ENCODE measurements at regions not wholly inside any gene's neighbourhood (a gene's known extent, or its start where the extent isn't known, plus 50 kb on each side); places are given as distances from the start of the nearest gene placed in this dataset.
"Not testable (repeated sequence)": the region's sequence is repeated elsewhere in the genome, so short reads cannot be mapped to it uniquely, and the experiment has no call there.

DNA sequence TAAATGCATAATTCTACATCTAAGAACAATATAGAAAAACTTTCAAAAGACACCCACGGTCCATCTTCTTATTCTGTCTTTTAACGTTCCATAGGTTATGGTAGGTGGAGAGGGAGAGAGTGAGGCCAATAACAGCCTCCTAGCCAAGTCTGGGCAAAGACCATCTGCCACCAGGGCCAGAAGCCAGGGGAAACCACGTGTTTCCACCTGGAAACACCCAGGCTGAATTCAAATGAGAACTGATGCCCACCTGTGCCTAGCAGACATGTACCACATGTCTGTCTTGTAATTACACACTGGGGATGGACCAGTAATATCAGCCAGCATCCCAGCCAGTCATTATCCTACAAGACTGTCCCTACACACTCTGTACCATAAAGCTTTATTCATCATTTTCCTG, 1573.1 kb downstream of the EFNB2 start:
- DNase-seq (ENCODE audit: low spot score): no peak

DNA sequence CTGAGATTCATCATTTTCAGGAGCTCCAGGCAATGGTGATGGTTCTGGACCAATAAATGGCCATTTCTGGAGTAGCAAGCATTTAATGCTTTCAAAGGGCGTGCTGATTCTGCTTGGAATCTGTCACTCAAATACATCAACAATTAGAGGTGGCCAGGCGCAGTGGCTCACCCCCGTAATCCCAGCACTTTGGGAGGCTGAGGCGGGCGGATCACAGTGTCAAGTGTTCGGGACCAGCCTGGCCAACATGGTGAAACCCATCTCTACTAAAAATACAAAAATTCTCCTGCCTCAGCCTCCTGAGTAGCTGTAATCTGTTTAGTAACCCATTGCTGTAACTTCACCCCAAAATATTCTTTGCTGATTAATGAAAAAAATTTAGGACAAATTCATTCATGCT, 1574.2 kb downstream of the EFNB2 start:
- no peak for DNase-seq (ENCODE audit: low spot score)

DNA sequence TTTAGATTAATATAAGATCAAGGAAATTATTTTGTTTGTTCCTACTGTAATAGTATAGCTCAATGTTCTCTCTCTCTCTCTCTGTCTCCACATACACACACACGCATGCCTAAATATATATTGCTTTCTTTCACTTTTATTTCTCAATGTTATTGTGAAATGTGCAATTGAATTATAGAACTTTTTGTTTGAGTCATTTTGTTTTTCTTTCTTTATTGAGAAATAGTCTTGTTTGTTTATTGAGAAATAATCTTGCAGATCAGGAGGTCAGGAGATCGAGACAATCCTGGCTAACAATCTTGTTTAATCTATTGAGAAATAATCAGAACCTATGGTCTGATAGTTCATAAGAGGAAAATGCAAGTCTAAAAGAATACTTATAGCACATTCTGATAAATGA, 1581.3 kb downstream of the EFNB2 start:
- DNase-seq (ENCODE audit: low spot score): no peak

DNA sequence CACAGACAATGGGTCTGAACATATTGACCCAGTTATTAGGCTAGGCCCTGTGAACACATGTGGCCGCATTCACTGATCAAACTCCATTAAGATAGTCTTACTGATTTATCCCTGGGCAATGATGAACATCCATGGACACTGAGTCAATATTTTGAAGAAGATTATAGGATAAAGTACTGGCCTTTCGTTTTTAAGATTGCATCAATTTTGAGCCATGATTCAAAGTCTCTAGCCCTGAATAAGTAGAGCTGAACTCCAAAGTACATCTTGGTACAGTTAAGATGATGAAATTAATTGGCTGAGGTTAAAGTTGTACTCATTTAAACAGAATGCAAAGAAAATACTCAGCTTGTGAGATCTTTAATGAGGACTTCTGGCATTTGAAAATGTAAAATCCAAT, 1581.9 kb downstream of the EFNB2 start:
- DNase-seq (ENCODE audit: low spot score): no peak

DNA sequence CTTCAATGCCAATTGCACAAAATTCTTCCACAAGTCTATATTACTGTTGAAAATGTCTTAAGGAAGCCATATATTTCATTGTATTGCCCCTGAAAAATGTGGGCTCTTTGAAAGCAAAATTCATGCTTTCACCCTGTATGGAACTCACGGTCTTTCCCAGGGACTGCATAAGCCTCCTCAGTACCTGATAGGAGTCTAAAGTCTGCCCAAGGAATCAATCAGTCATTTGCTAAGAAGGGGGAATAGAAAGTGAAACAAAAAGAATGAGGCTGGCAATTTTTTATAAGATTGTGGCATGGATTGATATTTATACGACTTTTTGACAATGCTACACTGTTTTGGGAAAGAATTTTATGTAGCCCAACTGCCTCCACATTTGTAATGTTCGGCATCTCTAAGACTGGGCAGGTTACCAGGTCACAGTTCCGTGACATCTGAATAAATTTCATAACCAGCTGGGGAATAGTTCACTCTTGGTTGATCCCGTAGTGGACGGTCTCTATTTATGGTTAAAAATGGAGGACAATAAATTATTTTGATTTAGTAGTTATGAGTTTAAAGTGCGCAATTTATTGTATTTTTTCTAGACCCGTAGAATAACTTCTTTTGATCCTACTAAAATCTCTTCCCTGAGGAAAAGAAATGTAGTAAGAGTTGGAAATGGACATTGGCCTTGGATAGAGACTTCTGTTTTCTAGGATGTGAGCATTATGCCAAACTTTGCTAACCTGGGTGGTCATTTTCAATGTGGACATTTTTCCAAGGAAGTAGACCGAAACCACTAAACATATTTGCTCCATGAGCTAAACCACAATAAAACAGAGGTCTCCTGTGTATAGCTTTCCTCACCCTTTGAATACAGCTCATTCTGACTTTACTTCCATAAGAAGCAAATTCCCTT, 1585.4 kb downstream of the EFNB2 start:
- peak; percentile 2 for DNase-seq (ENCODE audit: low spot score)

DNA sequence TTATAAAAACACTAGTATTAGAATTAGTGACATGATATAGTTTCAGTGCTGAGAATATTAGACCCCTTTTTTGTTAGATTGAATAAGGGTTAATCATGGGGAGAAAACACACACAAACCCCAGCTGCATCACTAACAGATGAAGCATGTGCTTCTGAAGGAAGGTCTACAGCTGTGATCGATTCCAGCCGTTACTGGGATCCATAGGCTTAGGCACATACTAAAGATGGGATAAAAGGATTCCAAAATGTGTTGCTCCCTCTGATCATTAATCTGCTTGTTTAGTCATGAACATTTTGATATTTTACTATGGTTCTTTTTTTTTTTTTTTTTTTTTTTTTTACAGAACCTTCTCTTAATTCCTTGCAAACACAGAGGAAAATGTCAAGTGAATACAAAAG, 1591.3 kb downstream of the EFNB2 start:
- DNase-seq (ENCODE audit: low spot score): no peak

DNA sequence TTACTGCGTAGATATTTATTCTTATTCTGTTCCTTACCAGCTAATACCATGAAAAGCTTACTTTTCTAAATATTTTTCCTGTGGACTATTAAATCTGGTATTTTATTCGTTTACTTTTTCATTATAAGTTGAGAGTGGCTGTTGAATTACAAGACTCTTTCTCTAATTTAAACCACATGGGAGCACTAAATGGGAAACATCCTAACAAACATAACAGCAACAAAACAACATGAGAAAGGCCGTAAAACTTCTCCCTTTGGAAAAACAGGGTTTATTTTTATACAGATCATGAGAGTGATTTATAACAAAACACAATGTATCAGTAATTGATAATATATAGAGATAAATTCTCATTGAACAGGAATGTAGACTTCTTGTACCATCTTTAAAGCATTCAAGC, 1592.1 kb downstream of the EFNB2 start:
- DNase-seq (ENCODE audit: low spot score): no peak

DNA sequence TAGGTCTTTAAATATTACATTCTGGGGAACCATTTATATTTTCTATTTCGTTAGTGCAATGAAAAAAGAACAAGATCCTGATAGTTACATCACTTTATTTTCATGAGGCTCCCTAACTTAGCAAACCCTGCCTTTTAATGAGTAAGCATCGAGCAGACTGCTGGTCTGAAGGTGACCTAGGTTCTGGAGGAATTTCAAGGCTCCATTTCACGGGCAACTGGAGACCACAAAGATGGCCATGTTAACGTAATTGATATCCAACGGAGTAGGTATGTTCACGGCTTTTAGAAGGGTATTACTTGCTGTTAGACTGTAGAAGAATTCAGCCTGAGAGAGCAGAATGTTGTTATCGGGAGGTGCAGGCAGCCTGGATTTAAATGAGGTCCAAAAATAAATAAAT, 1597.6 kb downstream of the EFNB2 start:
- DNase-seq (ENCODE audit: low spot score): no peak

DNA sequence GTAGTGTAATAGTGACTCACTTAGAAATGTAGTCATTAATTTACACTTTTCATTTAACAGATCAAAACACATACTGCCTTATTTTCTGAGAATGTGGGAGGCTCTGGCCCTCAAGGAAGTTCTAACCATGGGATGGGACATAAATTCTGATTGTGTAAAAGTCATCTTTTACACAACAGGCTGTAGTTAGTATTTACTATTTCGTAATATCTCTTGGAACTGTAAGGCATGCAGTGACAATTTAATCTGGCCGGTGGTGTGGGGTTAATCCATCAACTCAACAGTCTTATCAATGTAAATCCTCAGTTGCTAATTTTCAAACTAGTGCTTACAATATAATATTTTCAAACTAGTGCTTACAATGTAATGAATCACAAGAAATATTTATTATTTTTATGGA, 1599.2 kb downstream of the EFNB2 start:
- no peak for DNase-seq (ENCODE audit: low spot score)

DNA sequence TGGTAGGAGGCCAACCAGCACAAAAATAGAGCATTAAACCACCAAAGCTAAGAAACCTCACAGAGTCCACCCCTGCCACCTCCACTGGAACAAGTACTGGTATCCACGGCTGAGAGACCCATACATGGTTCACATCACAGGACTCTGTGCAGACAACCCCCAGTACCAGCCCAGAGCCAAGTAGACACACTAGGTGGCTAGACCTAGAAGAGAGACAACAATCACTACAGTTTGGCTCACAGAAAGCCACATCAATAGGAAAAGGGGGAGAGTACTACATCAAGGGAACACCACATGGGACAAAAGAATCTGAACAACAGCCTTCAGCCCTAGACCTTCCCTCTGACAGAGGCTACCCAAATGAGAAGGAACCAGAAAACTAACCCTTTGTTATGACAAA, 1614.9 kb downstream of the EFNB2 start:
- not testable (repeated sequence) for DNase-seq (ENCODE audit: low spot score)

DNA sequence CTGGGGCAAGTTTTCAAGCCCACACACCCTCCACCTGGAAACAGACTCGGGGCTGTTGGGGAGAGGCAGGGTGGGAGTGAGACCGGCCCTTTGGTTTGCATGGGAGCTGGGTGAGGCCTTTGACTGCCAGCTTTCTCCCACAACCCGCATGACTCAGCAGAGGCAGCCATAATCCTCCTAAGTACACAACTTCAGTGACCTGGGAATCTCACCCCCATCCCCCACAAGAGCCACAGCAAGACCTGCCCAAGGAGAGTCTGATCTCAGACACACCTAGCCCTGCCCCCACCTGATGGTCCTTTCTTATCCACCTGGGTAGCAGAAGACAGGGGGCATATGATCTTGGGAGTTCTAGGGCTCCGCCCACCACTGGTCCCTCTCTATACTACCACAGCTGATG, 1615.4 kb downstream of the EFNB2 start:
- DNase-seq (ENCODE audit: low spot score): no peak

DNA sequence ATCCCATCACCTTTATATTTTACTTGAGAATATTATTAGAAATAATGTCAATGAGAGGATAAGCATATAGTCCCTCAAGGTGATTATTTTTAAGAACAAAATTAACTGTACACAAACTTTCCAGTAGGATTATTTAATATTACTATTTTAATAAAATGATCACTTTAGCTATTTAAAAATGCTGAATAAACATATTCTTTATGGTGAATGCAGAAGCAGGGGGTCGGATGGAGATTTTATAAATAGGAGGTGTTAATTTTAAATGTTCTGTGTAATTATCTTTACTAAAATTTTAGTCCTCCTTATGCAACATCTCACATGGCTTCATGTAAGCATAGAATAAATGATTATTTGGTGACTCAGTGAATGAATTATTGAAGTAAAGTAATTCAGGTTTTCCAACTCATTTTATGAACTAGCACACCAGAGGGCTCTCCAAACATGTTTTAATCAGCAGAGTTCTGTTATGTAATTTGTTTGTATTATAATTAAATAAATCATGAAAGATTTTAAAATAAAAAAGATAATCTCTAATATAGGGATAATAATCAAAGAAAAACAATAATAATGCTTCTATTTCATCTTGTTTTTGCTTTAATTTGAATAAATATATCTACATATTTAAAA, 1635.2 kb downstream of the EFNB2 start:
- no peak for DNase-seq (ENCODE audit: low spot score)

DNA sequence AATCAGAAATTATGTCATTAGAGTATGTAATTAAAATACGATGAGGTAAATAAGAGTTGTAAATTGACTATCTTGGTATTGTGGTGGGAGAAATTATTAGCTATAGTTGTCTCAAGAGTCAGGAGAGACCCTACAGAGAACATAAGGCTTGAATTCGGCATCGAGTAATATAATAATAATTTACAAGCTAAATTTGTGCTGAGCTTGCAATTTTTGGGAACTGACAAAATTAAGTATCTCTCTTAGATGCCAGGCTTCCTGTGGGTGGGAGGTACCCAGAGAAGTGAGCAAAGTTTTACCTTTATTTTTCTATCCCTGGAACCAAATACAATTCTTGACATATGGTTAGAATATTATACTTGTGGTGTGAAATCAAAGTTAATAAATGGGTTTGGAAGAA, 1637.0 kb downstream of the EFNB2 start:
- no peak for DNase-seq (ENCODE audit: low spot score)

DNA sequence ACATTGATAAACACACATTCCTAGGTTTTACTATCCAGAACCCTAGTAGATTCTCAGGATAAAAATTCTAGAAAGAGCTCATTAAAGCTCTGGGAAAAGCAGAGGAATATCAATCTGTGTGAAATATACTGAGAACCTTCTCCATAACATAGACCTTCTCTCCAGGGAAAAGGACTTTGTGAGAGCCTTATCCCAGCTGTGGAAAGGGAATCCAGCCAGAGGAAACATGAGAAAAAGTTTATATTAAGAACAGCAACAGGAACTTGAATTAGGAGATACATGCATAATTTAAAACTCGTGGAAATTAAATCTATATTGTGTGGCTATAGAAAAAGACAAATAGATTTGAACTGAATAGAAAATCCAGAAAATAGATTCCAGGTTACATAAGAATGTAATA, 1639.9 kb downstream of the EFNB2 start:
- DNase-seq (ENCODE audit: low spot score): no peak

DNA sequence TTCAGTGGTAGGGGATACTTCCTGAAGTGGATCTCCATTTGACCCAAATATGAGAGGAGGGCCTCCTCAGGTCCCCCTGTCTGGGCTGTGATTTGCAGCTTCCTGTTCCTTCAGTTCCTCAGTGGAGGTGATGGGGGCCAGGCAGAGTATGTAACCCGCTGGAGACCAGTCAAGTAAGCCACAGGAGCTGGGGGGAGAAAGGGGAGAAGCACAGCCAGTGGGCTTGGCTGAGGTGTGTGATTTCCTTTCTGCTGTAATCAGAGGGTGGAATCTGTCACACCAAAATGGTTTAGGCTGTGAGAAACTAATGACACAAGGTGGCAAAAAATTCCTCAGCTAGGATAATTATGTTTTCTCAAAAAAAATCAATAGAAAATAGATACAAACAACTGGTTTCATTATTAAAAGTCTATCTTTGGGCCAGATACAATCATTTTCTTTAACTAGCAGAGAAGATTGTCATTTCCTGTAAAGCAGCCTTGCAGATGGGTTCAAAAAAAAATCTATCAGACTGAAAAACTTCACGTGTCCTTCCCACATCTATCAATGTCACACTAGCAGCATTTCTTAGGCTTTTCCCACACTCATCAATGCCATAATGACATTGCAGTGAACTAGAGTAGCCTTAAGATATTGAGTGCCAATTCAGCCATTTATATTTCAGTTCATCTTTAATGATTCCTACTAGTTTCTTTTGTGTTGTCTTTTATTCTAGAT, 1660.3 kb downstream of the EFNB2 start:
- no peak for DNase-seq (ENCODE audit: low spot score)

DNA sequence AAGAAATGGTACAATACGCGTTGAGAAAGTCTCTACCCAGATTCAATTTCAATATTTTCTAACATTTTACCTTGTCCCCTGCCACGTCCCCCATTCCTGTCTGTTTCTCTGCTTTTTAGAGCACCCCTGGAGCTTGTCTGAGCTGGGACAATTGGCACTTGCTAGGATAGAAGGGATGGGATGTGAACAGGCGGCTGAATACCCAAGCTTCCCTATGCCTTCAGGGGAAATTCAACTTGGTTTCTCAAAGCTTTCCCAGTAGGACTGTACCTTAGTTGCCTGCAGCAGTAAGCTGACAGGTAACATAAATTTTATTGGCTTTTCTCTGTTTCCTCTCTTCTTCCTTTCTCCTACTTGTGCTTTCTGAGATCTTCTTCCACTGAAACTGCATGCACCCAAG, 1663.3 kb downstream of the EFNB2 start:
- DNase-seq (ENCODE audit: low spot score): no peak

DNA sequence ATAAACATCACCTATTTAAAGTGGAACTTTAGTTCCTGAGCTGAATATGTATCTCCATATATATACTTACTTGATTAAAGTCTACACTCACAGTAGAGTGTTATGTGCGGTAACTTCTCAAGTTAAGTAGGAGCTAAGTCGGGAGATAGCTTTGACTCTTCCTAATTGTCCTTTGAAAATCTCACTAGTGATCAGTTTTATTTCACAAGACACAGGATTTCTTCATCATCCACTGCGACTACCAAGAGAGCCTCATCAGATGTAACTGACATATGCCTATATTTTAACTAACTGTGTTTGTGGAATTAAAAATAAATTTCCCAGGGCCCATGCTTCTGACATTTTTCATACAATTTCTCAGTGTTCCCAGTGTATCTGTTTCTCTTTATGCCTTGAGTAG, 1664.0 kb downstream of the EFNB2 start:
- DNase-seq (ENCODE audit: low spot score): no peak

DNA sequence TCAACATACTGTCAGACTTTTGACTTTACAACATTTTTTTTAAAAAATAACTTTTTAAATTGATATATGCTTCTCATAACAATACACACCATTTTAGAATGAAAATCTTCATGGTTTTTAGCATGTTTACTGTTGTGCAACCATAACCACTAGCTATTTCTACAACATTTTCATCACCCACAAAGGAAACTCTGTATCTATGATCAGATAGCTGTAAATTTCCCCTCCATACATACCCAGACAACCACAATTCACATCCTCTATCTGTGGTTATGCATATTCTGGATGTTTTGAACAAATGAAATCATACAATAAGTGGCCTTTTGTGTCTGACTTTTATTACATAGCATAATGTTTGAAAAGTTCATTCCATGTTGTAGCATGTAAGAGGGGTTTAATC, 1666.0 kb downstream of the EFNB2 start:
- DNase-seq (ENCODE audit: low spot score): no peak

DNA sequence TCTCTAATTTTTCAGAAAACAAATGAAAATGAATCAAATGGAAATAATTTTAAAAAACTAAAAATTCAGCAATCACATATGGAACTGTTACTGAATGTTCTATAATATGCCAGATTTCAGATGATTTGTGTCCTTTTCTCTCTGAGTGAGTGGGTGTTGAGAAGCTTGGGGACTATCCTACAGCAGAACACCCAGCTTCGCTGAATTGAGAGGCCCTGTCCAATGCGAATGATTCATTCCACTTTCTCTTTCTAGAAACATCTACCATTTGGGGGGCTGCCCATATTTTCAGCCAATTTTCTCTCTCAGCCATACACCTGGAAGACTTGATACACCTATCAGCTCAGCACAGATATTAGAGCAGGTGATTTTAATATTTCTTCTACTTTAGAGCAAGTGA, 1666.7 kb downstream of the EFNB2 start:
- DNase-seq (ENCODE audit: low spot score): no peak

DNA sequence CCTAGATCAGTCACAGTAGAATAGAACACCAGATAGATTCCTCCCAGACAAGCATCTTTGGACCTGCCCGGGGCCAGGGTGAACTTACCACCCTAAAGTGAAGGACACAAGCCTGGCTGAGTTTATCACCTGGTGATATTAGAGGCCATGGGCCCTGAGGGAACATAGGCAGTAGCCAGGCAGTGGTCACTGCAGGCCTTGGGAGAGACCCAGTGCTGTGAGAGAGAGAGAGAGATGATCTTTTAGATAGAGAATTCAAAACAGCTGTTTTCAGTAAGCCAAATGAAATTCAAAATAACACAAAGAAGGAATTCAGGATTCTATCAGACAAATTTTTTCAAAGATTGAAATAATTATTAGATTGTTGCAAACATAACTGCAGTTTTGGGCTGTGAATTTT, 1679.9 kb downstream of the EFNB2 start:
- no peak for DNase-seq (ENCODE audit: low spot score)

DNA sequence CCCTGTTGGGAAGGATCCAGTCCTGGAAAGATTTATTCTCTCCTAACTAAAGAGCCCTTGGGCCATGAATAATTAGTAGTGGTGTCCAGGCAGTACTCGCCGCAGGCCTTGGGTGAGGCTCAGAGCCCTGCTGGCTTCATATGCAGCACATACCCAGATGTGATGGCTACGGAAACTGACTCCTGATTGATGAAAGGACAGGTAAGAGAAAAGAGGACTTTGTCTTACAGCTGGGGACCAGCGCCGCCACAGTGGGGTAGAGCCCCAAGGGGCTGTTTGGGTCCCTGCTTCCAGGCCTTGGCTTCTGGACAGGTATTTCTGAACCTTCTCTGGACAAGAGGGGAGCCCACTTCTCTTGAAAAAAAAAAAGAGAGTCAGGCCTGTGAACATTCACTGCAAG, 1680.8 kb downstream of the EFNB2 start:
- no peak for DNase-seq (ENCODE audit: low spot score)

DNA sequence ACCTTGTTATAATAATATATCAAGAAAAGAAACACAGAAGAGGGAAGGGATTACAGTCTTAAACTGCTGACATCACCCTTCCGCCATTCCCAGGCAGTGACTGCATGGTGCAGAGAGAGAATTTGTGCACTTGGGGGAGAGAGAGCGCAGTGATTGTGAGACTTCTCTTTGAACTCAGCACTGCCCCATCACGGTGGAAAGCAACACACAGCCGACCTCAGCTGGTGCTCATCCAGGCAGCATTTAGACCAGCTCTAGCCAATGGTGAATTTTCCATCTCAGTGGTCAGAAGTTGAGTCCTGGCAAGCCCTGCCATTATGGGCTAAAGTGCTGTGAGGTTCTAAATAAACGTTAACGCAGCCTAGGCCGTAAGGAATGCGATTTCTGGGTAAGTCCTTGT, 1681.5 kb downstream of the EFNB2 start:
- no peak for DNase-seq (ENCODE audit: low spot score)

DNA sequence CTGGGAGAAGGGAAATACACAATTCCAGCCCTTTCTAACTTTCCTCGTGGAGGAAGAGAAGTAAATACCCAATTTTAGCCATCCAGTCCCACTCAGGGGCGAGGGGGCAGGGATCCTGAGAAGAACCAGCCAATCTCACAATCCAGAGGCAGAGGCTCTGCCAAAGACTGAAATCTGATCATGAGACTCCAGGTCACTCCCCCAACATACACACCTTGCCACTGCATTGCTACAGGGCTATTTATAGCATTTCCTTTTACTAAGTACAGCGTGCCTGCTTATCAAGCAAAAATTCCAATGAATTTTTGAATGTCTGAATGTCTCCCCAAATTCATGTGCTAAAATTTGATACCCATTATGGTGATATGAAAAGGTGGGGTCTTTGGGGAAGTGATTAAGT, 1687.5 kb downstream of the EFNB2 start:
- no peak for DNase-seq (ENCODE audit: low spot score)
